ENCODE measurements at regions not wholly inside any gene's neighbourhood (a gene's known extent, or its start where the extent isn't known, plus 50 kb on each side); places are given as distances from the start of the nearest gene placed in this dataset.
A peak's percentile ranks its signal among the peaks of the same experiment; 100 is the strongest.

- TF ChIP-seq, protein P1, sequence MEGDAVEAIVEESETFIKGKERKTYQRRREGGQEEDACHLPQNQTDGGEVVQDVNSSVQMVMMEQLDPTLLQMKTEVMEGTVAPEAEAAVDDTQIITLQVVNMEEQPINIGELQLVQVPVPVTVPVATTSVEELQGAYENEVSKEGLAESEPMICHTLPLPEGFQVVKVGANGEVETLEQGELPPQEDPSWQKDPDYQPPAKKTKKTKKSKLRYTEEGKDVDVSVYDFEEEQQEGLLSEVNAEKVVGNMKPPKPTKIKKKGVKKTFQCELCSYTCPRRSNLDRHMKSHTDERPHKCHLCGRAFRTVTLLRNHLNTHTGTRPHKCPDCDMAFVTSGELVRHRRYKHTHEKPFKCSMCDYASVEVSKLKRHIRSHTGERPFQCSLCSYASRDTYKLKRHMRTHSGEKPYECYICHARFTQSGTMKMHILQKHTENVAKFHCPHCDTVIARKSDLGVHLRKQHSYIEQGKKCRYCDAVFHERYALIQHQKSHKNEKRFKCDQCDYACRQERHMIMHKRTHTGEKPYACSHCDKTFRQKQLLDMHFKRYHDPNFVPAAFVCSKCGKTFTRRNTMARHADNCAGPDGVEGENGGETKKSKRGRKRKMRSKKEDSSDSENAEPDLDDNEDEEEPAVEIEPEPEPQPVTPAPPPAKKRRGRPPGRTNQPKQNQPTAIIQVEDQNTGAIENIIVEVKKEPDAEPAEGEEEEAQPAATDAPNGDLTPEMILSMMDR (IDR thresholded peaks at IDR 0.05; ENCODE audit: insufficient read depth, missing control alignments): peak; percentile 65
- no peak for DNase-seq (ENCODE audit: insufficient read length, low spot score)
- no peak for FAIRE-seq
Observed at GRCh38 chr12:128069359-128069997, 197.5 kb upstream of the TMEM132C start.

DNA sequence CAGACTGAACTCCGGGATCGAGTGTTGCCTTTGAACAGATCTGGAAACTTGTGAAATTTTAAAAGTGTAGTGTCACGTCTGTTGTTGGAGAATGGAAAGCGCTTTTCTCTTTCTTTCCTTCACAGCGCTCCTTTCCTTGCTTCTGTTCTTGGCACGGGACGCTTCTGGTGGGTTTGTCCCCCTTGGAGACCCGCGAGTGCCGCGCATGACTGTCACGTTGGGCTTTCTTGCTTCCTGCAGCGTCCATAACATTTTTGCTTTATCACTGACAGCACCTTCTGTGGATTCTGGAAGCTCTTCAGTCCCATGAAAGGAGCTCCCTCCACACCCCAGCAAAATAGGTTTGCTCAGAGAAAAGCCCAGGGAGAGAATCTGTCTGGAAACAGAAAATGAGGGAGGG lies 193.0 kb upstream of the TMEM132C start:
- TF ChIP-seq, protein P1 (IDR thresholded peaks at IDR 0.05; ENCODE audit: insufficient read depth, missing control alignments): no peak
- DNase-seq (ENCODE audit: insufficient read length, low spot score): no peak
- FAIRE-seq: no peak

- no peak for FAIRE-seq
Observed at GRCh38 chr12:128075332-128075731, 191.6 kb upstream of the TMEM132C start.

GRCh38 chr12:128076188-128076587 lies 190.8 kb upstream of the TMEM132C start:
- FAIRE-seq (no peak), DNase-seq (ENCODE audit: insufficient read length, low spot score) (no peak)
- TF ChIP-seq, protein P1 (IDR thresholded peaks at IDR 0.05; ENCODE audit: insufficient read depth, missing control alignments): no peak

More at GRCh38 chr12:128075332-128075731, 191.6 kb upstream of the TMEM132C start:
- TF ChIP-seq, protein P1 (IDR thresholded peaks at IDR 0.05; ENCODE audit: insufficient read depth, missing control alignments): no peak
- DNase-seq (ENCODE audit: insufficient read length, low spot score): no peak

DNA sequence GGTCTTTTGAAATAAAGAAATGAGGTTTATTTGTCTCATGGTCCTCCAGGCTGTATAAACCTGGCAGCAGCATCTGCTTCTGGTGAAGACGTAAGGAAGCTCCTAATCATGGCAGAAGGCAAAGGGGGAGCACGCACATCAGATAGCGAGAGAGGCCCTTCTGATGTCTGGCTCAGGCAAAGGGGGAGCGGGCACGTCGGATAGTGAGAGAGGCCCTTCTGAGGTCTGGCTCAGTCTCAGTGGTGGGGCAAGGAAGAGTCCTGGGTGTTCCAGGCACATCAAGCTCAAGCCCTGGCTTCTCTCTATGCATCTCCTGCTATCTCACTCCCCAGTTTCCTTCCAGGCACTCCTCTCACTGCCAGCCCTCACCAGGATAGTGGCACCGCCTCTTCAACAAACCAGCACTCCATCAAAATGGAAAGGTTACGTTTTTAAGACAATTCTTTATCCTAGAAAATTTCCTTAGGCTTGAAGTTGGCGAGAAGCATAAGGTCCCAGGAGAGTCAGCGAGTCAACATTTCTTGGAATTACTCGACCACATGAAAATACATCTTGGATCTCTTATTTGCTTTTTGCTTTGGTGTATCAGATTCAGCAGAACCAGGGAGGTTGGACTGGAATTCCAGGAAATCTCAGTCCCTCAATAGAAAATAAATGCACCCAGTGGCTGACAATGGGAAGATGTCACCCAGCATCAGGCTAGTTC lies 189.6 kb upstream of the TMEM132C start:
- no peak for FAIRE-seq
- no peak for DNase-seq (ENCODE audit: insufficient read length, low spot score)
- TF ChIP-seq, protein P1 (IDR thresholded peaks at IDR 0.05; ENCODE audit: insufficient read depth, missing control alignments): no peak

- DNase-seq (ENCODE audit: insufficient read length, low spot score) (no peak), FAIRE-seq (no peak)
- TF ChIP-seq, protein P1 (IDR thresholded peaks at IDR 0.05; ENCODE audit: insufficient read depth, missing control alignments): no peak
Observed at GRCh38 chr12:128077917-128078298, 189.1 kb upstream of the TMEM132C start.
